H1 (cell line): ENCODE measurements at regions not wholly inside any gene's neighbourhood (a gene's known extent, or its start where the extent isn't known, plus 50 kb on each side); places are given as distances from the start of the nearest gene placed in this dataset.

ENCODE experiments used
- CTCF ChIA-PET: fragments of 300-600 bp; sonication (Branson Sonifier 250); formaldehyde crosslinking; loops from one replicate; lab custom pipeline; 2021; ENCODE audit not compliant: partially characterized antibody; lab: Charles Lee
- POLR2A ChIA-PET: fragments of 300-600 bp; sonication (Branson Sonifier 250); formaldehyde crosslinking; loops from one replicate; lab custom pipeline; 2021; ENCODE audit warnings: inconsistent platforms; ENCODE audit not compliant: partially characterized antibody; lab: Charles Lee
- DNase-seq, 2 experiments: peaks; one replicate each; pipeline versions ENCODE4 v3.0.0 to v3.0.0-alpha.2; 2010 to 2022; ENCODE audit warnings: low spot score in 2 of 2, low read depth in 1 of 2, mixed read lengths in 1 of 2
- FAIRE-seq: peaks from 2 replicates; lab custom pipeline; 2011; peaks lifted over from hg19 to GRCh38; lab: Jason Lieb, UNC
- H2AFZ ChIP-seq: 2 replicates; pipeline ENCODE4 v1.8.1; 2012; ENCODE audit warnings: low read length, inconsistent platforms
- H2AK5ac ChIP-seq: 2 replicates; pipeline ENCODE4 v1.6.1; 2013; ENCODE audit warnings: low read depth, low read length
- H2BK120ac ChIP-seq: replicated peaks from 2 replicates; pipeline ENCODE3; 2013; ENCODE audit warnings: low read depth, low read length, inconsistent platforms
- H2BK12ac ChIP-seq: 2 replicates; pipeline ENCODE4 v1.6.1; 2013; ENCODE audit warnings: low read depth, low read length
- H2BK15ac ChIP-seq: 2 replicates; pipeline ENCODE4 v1.6.1; 2013; ENCODE audit warnings: low read length
- H2BK20ac ChIP-seq: 2 replicates; pipeline ENCODE4 v1.6.1; 2013; ENCODE audit warnings: low read length
- H2BK5ac ChIP-seq: 2 replicates; pipeline ENCODE4 v1.6.1; 2013; ENCODE audit warnings: low read depth, low read length
- H3K14ac ChIP-seq: 2 replicates; pipeline ENCODE4 v1.6.1; 2013; ENCODE audit warnings: inconsistent platforms; ENCODE audit not compliant: insufficient read length
- H3K18ac ChIP-seq: 2 replicates; pipeline ENCODE4 v1.6.1; 2013; ENCODE audit warnings: low read length; ENCODE audit errors: extremely low read depth
- H3K23ac ChIP-seq: 2 replicates; pipeline ENCODE4 v1.6.1; 2013; ENCODE audit warnings: inconsistent platforms; ENCODE audit not compliant: insufficient read length
- H3K23me2 ChIP-seq: 2 replicates; pipeline ENCODE4 v1.6.1; 2013; ENCODE audit warnings: low read depth, low read length
- H3K27ac ChIP-seq: 2 replicates; pipeline ENCODE4 v1.6.1; 2011; ENCODE audit warnings: low read depth, low read length, inconsistent platforms
- H3K27me3 ChIP-seq, 4 experiments: replicated peaks in 1 of 4; 1 replicate in 1 of 4; 2 replicates in 3 of 4; pipeline versions ENCODE4 v1.6.1 to v1.8.1; 2011 to 2013; ENCODE audit warnings: low read length in 3 of 4, mild to moderate bottlenecking in 3 of 4, inconsistent platforms in 2 of 4, mixed read lengths in 2 of 4, moderate library complexity in 1 of 4; ENCODE audit not compliant: control insufficient read depth in 3 of 4, insufficient read depth in 3 of 4; ENCODE audit errors: extremely low read depth in 1 of 4
- H3K36me3 ChIP-seq, 4 experiments: 2 replicates each; pipeline versions ENCODE4 v1.6.1 to v1.8.1; 2011 to 2013; ENCODE audit warnings: mild to moderate bottlenecking in 4 of 4, low read length in 3 of 4, moderate library complexity in 2 of 4, control low read depth in 1 of 4, inconsistent platforms in 1 of 4; ENCODE audit not compliant: insufficient read depth in 4 of 4, control insufficient read depth in 2 of 4
- H3K4ac ChIP-seq: replicated peaks from 2 replicates; pipeline ENCODE3; 2013; ENCODE audit warnings: low read length, low read depth, mixed read lengths, inconsistent platforms; ENCODE audit not compliant: insufficient read length
- H3K4me1 ChIP-seq, 4 experiments: replicated peaks in 1 of 4; 1 replicate in 1 of 4; 2 replicates in 3 of 4; pipeline versions ENCODE4 v1.6.1 to v1.8.1; 2011 to 2013; ENCODE audit warnings: low read length in 3 of 4, inconsistent platforms in 2 of 4, mixed read lengths in 1 of 4; ENCODE audit not compliant: insufficient read depth in 4 of 4, control insufficient read depth in 3 of 4
- H3K4me2 ChIP-seq, 2 experiments: 2 replicates each; pipeline versions ENCODE4 v1.6.1 to v1.8.1; 2011 to 2013; ENCODE audit warnings: low read depth in 2 of 2, low read length in 2 of 2, control low read depth in 1 of 2, inconsistent platforms in 1 of 2, mild to moderate bottlenecking in 1 of 2; ENCODE audit not compliant: insufficient read depth in 1 of 2
- H3K4me3 ChIP-seq, 4 experiments: fragments of 200-600, 300-600 bp in 1 of 4; sonication (generic), shearing (Covaris generic), sonication (Bioruptor Twin) in 1 of 4; 2 replicates each; pipeline versions ENCODE4 v1.5.1 to v1.8.1; 2011 to 2016; ENCODE audit warnings: low read length in 4 of 4, low read depth in 3 of 4, control low read depth in 2 of 4, inconsistent platforms in 2 of 4, mild to moderate bottlenecking in 2 of 4, mixed read lengths in 1 of 4, moderate library complexity in 1 of 4; ENCODE audit not compliant: insufficient read depth in 2 of 4; ENCODE audit errors: extremely low read depth in 1 of 4
- H3K56ac ChIP-seq: replicated peaks from 2 replicates; pipeline ENCODE3; 2013; ENCODE audit warnings: low read depth, mild to moderate bottlenecking, mixed read lengths, low read length, inconsistent platforms; ENCODE audit not compliant: insufficient read length
- H3K79me1 ChIP-seq: 2 replicates; pipeline ENCODE4 v1.6.1; 2013; ENCODE audit warnings: low read depth, low read length, control low read depth
- H3K79me2 ChIP-seq, 2 experiments: 2 replicates each; pipeline versions ENCODE4 v1.6.1 to v1.8.1; 2012 to 2013; ENCODE audit warnings: low read length in 2 of 2, mild to moderate bottlenecking in 2 of 2, inconsistent platforms in 1 of 2; ENCODE audit not compliant: insufficient read depth in 2 of 2, control insufficient read depth in 1 of 2
- H3K9ac ChIP-seq, 4 experiments: replicated peaks in 1 of 4; 1 replicate in 1 of 4; 2 replicates in 3 of 4; pipeline versions ENCODE4 v1.6.1 to v1.8.1; 2011 to 2013; ENCODE audit warnings: low read depth in 3 of 4, low read length in 3 of 4, control low read depth in 2 of 4, mild to moderate bottlenecking in 2 of 4, moderate library complexity in 2 of 4, inconsistent platforms in 1 of 4; ENCODE audit errors: extremely low read depth in 1 of 4
- H3K9me3 ChIP-seq, 2 experiments: 2 replicates each; pipeline versions ENCODE4 v1.6.1 to v1.8.1; 2012 to 2013; ENCODE audit warnings: mild to moderate bottlenecking in 2 of 2, moderate library complexity in 2 of 2, control low read depth in 1 of 2, inconsistent platforms in 1 of 2, low read depth in 1 of 2, low read length in 1 of 2, mixed read lengths in 1 of 2; ENCODE audit not compliant: insufficient read depth in 2 of 2
- H4K20me1 ChIP-seq, 2 experiments: replicated peaks in 1 of 2; 2 replicates each; pipeline versions ENCODE3 to v1.8.1; 2011 to 2013; ENCODE audit warnings: inconsistent platforms in 2 of 2, low read length in 2 of 2, mild to moderate bottlenecking in 1 of 2; ENCODE audit not compliant: insufficient read depth in 2 of 2, control insufficient read depth in 1 of 2
- H4K5ac ChIP-seq: 2 replicates; pipeline ENCODE4 v1.6.1; 2013; ENCODE audit warnings: low read length, low read depth, mixed read lengths, inconsistent platforms; ENCODE audit not compliant: insufficient read length
- H4K8ac ChIP-seq: 2 replicates; pipeline ENCODE4 v1.8.0; 2013; ENCODE audit warnings: mild to moderate bottlenecking, moderate library complexity, low read length, inconsistent platforms; ENCODE audit not compliant: insufficient read depth; ENCODE audit errors: extremely low read depth
- H4K91ac ChIP-seq: replicated peaks from 2 replicates; pipeline ENCODE3; 2013; ENCODE audit warnings: low read length, mixed read lengths, inconsistent platforms; ENCODE audit not compliant: insufficient read length
- ASH2L ChIP-seq: fragments of 200-600, 300-600 bp; sonication (generic); IDR thresholded peaks from one replicate; pipeline ENCODE4 v1.7.1; 2017; ENCODE audit warnings: low read length
- BRCA1 ChIP-seq: IDR thresholded peaks from 2 replicates; pipeline ENCODE4 v1.6.1; 2012; ENCODE audit warnings: low read depth, low read length, improper control_type of control experiment
- EGR1 ChIP-seq: IDR thresholded peaks from 2 replicates; pipeline ENCODE4 v1.6.1; 2011; ENCODE audit warnings: low read depth, low read length, borderline replicate concordance
- GABPA ChIP-seq: IDR thresholded peaks from 2 replicates; pipeline ENCODE4 v1.6.1; 2011; ENCODE audit warnings: mild to moderate bottlenecking, low read length, moderate library complexity, borderline replicate concordance; ENCODE audit not compliant: insufficient read depth
- POLR2A ChIP-seq, 2 experiments: IDR thresholded peaks; 1 replicate in 1 of 2; 2 replicates in 1 of 2; pipeline ENCODE4 v1.6.1; 2011; ENCODE audit warnings: low read depth in 2 of 2, low read length in 2 of 2, mild to moderate bottlenecking in 2 of 2; ENCODE audit errors: control extremely low read depth in 1 of 2
- RXRA ChIP-seq: IDR thresholded peaks from 2 replicates; pipeline ENCODE4 v1.6.1; 2011; ENCODE audit warnings: low read depth, mild to moderate bottlenecking, low read length, moderate library complexity; ENCODE audit not compliant: insufficient read depth
- TAF7 ChIP-seq: optimal IDR thresholded peaks from 2 replicates; pipeline ENCODE3; 2011; ENCODE audit warnings: low read depth, mild to moderate bottlenecking, inconsistent platforms, low read length, moderate library complexity, borderline replicate concordance
- WGBS, 2 experiments: shearing (Covaris generic) in 1 of 2; methylation state at CpG; one replicate each; pipeline versions ENCODE4 v1.1.6 to v1.1.7; 2013 to 2015; ENCODE audit warnings: low lambda C conversion rate in 2 of 2, mixed read lengths in 2 of 2, inconsistent platforms in 1 of 2, low coverage in 1 of 2, missing lambda C conversion rate in 1 of 2; ENCODE audit not compliant: insufficient replicate concordance in 2 of 2, insufficient coverage in 1 of 2, insufficient read length in 1 of 2; ENCODE audit errors: extremely low coverage in 1 of 2, missing lambda C conversion rate in 1 of 2; 5-methylcytosine and 5-hydroxymethylcytosine counted together
- TF ChIP-seq, protein P1 (sequence below): IDR thresholded peaks from 2 replicates; pipeline ENCODE4 v1.6.1; 2012; ENCODE audit warnings: inconsistent platforms
- TF ChIP-seq, protein P2 (sequence below): IDR thresholded peaks from 2 replicates; pipeline ENCODE4 v1.6.1; 2011; ENCODE audit warnings: low read length, improper control_type of control experiment

DNA sequence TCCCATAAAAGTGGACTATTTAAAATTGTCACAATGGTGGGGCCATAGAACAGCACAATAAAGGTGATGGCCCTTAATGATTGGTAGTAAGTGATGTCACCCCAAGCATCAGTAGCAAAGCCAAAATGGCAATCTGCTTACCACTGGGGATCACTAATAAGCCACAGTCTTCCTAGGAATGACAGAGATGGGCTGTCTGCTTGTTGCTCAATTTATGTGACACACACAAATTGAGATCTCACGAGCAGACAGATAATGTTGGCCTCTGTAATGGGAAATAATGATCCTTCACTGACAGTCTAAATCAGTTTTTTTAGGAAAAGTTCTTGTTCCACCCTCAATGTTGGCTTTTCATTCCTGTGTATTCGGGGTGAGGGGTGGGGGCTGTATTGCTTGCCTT lies 515.1 kb downstream of the BRD1 start:
- ChIA-PET CTCF (interaction anchor here (1.4 kb wide), 1 partner anchor 320 kb away, joined by 3 read pairs; no protein-coding TSS in a partner anchor), POLR2A (no interaction called here)
- FAIRE-seq (no peak), DNase-seq (no peak)
- Histone ChIP-seq H3K23ac (no peak overlapping the region), H4K5ac (no peak overlapping the region), H3K9me3 (no peaks in the 10 kb centered on the region), H2BK120ac (no peak overlapping the region), H2BK5ac (no peak overlapping the region), H4K8ac (no peak overlapping the region), H3K4ac (no peak overlapping the region), H3K18ac (no peak overlapping the region), H2BK12ac (no peak overlapping the region), H3K79me1 (no peaks in the 10 kb centered on the region), H4K91ac (no peak overlapping the region), H3K27me3 (no peaks in the 10 kb centered on the region), H2AFZ (no peak overlapping the region)
- TF ChIP-seq, protein P1, sequence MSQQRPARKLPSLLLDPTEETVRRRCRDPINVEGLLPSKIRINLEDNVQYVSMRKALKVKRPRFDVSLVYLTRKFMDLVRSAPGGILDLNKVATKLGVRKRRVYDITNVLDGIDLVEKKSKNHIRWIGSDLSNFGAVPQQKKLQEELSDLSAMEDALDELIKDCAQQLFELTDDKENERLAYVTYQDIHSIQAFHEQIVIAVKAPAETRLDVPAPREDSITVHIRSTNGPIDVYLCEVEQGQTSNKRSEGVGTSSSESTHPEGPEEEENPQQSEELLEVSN = no peak
- TF ChIP-seq GABPA (no peak), EGR1 (no peak), RXRA (no peak), TAF7 (no peak), BRCA1 (no peak), ASH2L (no peak), POLR2A (IDR thresholded peaks at IDR 0.05; ENCODE audit: control extremely low read depth in 1 of 2, low read depth in 2 of 2, low read length in 2 of 2) (no peak)
- TF ChIP-seq, protein P2, sequence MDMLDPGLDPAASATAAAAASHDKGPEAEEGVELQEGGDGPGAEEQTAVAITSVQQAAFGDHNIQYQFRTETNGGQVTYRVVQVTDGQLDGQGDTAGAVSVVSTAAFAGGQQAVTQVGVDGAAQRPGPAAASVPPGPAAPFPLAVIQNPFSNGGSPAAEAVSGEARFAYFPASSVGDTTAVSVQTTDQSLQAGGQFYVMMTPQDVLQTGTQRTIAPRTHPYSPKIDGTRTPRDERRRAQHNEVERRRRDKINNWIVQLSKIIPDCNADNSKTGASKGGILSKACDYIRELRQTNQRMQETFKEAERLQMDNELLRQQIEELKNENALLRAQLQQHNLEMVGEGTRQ = no peak
- TF ChIP-seq, all 59 proteins: peak for 0
- H3K14ac ChIP-seq = no peak overlapping the region
- no peaks in the 10 kb centered on the region for H3K23me2 ChIP-seq
- 90% methylated on average over 2 of the region's 2 CpGs; no CpG with 5 or more reads in 1 of the 2 experiments for WGBS, 2 experiments
- H3K36me3 ChIP-seq = no peaks in the 10 kb centered on the region
- H3K56ac ChIP-seq = no peak overlapping the region
- H2BK20ac ChIP-seq = no peak overlapping the region
- no peak overlapping the region for H3K27ac ChIP-seq
- H3K4me3 ChIP-seq = no peak overlapping the region
- no peak overlapping the region for H2BK15ac ChIP-seq
- H3K4me2 ChIP-seq = no peak overlapping the region
- no peak overlapping the region for H2AK5ac ChIP-seq
- no peaks in the 10 kb centered on the region for H3K4me1 ChIP-seq
- no peak overlapping the region for H3K9ac ChIP-seq
- H3K79me2 ChIP-seq = no peaks in the 10 kb centered on the region
- H4K20me1 ChIP-seq = no peaks in the 10 kb centered on the region
